HepG2 (cell line): ENCODE measurements at regions not wholly inside any gene's neighbourhood (a gene's known extent, or its start where the extent isn't known, plus 50 kb on each side); places are given as distances from the start of the nearest gene placed in this dataset.

Source experiments
- ATAC-seq: fragments of 200-7000 bp; cut with Tn5 transposase; 3 replicates; pipeline ENCODE4 v1.9.1; 2020; ENCODE audit warnings: mild to moderate bottlenecking, moderate library complexity
- BruUV-seq: library from RNA; stranded (reverse); fragments of 400-500 nt; replicated peaks from 2 replicates; lab custom pipeline; 2021; lab: Mats Ljungman, UMichigan
- CTCF ChIA-PET: fragments of 300-600 bp; formaldehyde crosslinking; extraction: SDS; loops from one replicate; lab custom pipeline; 2021; ENCODE audit warnings: low total read pairs, inconsistent platforms, low intra/inter-chr PET ratio; lab: Yijun Ruan, JAX
- POLR2A ChIA-PET: fragments of 350-600 bp; sonication (Branson Sonifier 250); formaldehyde crosslinking; loops from one replicate; lab custom pipeline; 2020; ENCODE audit warnings: antibody characterized with exemption, inconsistent platforms; lab: Yijun Ruan, JAX
- DNase-seq: peaks from one replicate; pipeline ENCODE4 v3.0.0-alpha.2; 2015; ENCODE audit warnings: low spot score
- FAIRE-seq: peaks from 3 replicates; lab custom pipeline; 2011; peaks lifted over from hg19 to GRCh38; lab: Jason Lieb, UNC
- H2AFZ ChIP-seq: one replicate; pipeline ENCODE4 v1.6.1; 2011; ENCODE audit warnings: low read length, inconsistent platforms
- H3K27ac ChIP-seq: fragments of 300-600 bp; 3 replicates; pipeline ENCODE4 v1.8.0; 2011; ENCODE audit warnings: mixed run types, mild to moderate bottlenecking, mixed read lengths, low read length, inconsistent platforms; ENCODE audit not compliant: insufficient read depth; ENCODE audit errors: extremely low read length
- H3K27me3 ChIP-seq, 2 experiments: fragments of 200-600 bp in 1 of 2; 2 replicates in 1 of 2; 3 replicates in 1 of 2; pipeline versions ENCODE4 v1.6.0 to v1.8.0; 2011; ENCODE audit warnings: low read length in 2 of 2, mild to moderate bottlenecking in 2 of 2, moderate library complexity in 2 of 2, inconsistent platforms in 1 of 2; ENCODE audit not compliant: insufficient read depth in 2 of 2, control insufficient read depth in 1 of 2
- H3K36me3 ChIP-seq, 2 experiments: fragments of 200-600 bp in 1 of 2; replicated peaks in 1 of 2; 2 replicates in 1 of 2; 3 replicates in 1 of 2; pipeline versions ENCODE4 v1.5.1 to v1.8.0; 2011; ENCODE audit warnings: low read length in 2 of 2, inconsistent platforms in 1 of 2; ENCODE audit not compliant: insufficient read depth in 2 of 2, control insufficient read depth in 1 of 2
- H3K4me1 ChIP-seq: 2 replicates; pipeline ENCODE4 v1.5.1; 2012; ENCODE audit warnings: low read length, inconsistent platforms; ENCODE audit not compliant: insufficient read depth
- H3K4me2 ChIP-seq: 2 replicates; pipeline ENCODE4 v1.6.0; 2011; ENCODE audit warnings: low read depth, low read length, inconsistent platforms
- H3K4me3 ChIP-seq, 3 experiments: fragments of 200-600 bp in 1 of 3; sonication (generic), shearing (Covaris generic) in 1 of 3; replicated peaks in 1 of 3; 2 replicates each; pipeline ENCODE4 v1.5.1; 2011 to 2016; ENCODE audit warnings: low read length in 3 of 3, inconsistent platforms in 2 of 3, low read depth in 2 of 3, mild to moderate bottlenecking in 2 of 3, control low read depth in 1 of 3, mixed read lengths in 1 of 3; ENCODE audit not compliant: insufficient read depth in 1 of 3
- H3K79me2 ChIP-seq: one replicate; pipeline ENCODE4 v1.6.1; 2011; ENCODE audit warnings: low read length, inconsistent platforms; ENCODE audit not compliant: insufficient read depth
- H3K9ac ChIP-seq: 2 replicates; pipeline ENCODE4 v1.6.0; 2011; ENCODE audit warnings: mild to moderate bottlenecking, low read depth, low read length, inconsistent platforms; ENCODE audit not compliant: insufficient read depth
- H3K9me3 ChIP-seq: 2 replicates; pipeline ENCODE4 v1.5.1; 2012; ENCODE audit warnings: mild to moderate bottlenecking, low read length
- H4K20me1 ChIP-seq: 2 replicates; pipeline ENCODE4 v1.6.0; 2011; ENCODE audit warnings: inconsistent platforms, mild to moderate bottlenecking, low read length, moderate library complexity; ENCODE audit not compliant: insufficient read depth
- CCDC6 ChIP-seq: sonication (generic); formaldehyde crosslinking; IDR thresholded peaks from 2 replicates; pipeline ENCODE4 v1.8.1; 2022; ENCODE audit warnings: mild to moderate bottlenecking, missing genetic modification reagents, moderate library complexity
- FOXJ3 ChIP-seq: sonication (generic); formaldehyde crosslinking; IDR thresholded peaks from 2 replicates; pipeline ENCODE4 v1.4.0; 2020; ENCODE audit warnings: missing genetic modification reagents, mild to moderate bottlenecking, borderline replicate concordance
- KLF11 ChIP-seq: IDR thresholded peaks from 2 replicates; pipeline ENCODE4 v1.6.1; 2016; ENCODE audit warnings: missing compliant biosample characterization
- MTA3 ChIP-seq: sonication (generic); formaldehyde crosslinking; IDR thresholded peaks from 2 replicates; pipeline ENCODE4 v1.4.0; 2020; ENCODE audit warnings: missing genetic modification reagents
- SP140L ChIP-seq: sonication (generic); formaldehyde crosslinking; IDR thresholded peaks from 2 replicates; pipeline ENCODE4 v1.4.0; 2020; ENCODE audit warnings: missing genetic modification reagents, borderline replicate concordance
- SP2 ChIP-seq: sonication (generic); formaldehyde crosslinking; IDR thresholded peaks from 2 replicates; pipeline ENCODE4 v1.5.1; 2020; ENCODE audit warnings: mild to moderate bottlenecking, missing genetic modification reagents
- ZNF737 ChIP-seq: sonication (generic); formaldehyde crosslinking; IDR thresholded peaks from 2 replicates; pipeline ENCODE4 v1.5.0; 2020; ENCODE audit warnings: missing genetic modification reagents, mild to moderate bottlenecking, borderline replicate concordance
- ZNF772 ChIP-seq: sonication (generic); formaldehyde crosslinking; IDR thresholded peaks from 2 replicates; pipeline ENCODE4 v1.5.0; 2020; ENCODE audit warnings: mild to moderate bottlenecking, missing genetic modification reagents
- ZNF777 ChIP-seq: sonication (generic); formaldehyde crosslinking; IDR thresholded peaks from 2 replicates; pipeline ENCODE4 v1.4.0; 2020; ENCODE audit warnings: missing genetic modification reagents
- WGBS: methylation state at CpG from one replicate; pipeline ENCODE4 v1.1.6; 2017; ENCODE audit warnings: low lambda C conversion rate; 5-methylcytosine and 5-hydroxymethylcytosine counted together
- in situ Hi-C: cut with HindIII; loops from 2 replicates; pipeline ENCODE4 v1.10.0; 2017; ENCODE audit warnings: low pct_unique_long_range_greater_than_20kb; ENCODE audit not compliant: extremely low pct_ligation_motif_present
- intact Hi-C: fragments of 100-400 bp; cut with micrococcal nuclease; formaldehyde crosslinking; loops from one replicate; pipeline ENCODE4 v1.10.0; 2022; ENCODE audit not compliant: unreplicated experiment
- TF ChIP-seq, protein P1 (sequence below): sonication (generic); formaldehyde crosslinking; IDR thresholded peaks from 2 replicates; pipeline ENCODE4 v1.5.0; 2020; ENCODE audit warnings: mild to moderate bottlenecking, missing genetic modification reagents
- TF ChIP-seq, protein P2 (sequence below), 2 experiments: IDR thresholded peaks; 2 replicates each; pipeline ENCODE4 v1.6.1; 2011 to 2012; ENCODE audit warnings: low read length in 2 of 2, borderline replicate concordance in 1 of 2, low read depth in 1 of 2, mild to moderate bottlenecking in 1 of 2, moderate library complexity in 1 of 2
- TF ChIP-seq, protein P3 (sequence below): sonication (generic); formaldehyde crosslinking; IDR thresholded peaks from 2 replicates; pipeline ENCODE4 v1.5.0; 2020; ENCODE audit warnings: missing genetic modification reagents

DNA sequence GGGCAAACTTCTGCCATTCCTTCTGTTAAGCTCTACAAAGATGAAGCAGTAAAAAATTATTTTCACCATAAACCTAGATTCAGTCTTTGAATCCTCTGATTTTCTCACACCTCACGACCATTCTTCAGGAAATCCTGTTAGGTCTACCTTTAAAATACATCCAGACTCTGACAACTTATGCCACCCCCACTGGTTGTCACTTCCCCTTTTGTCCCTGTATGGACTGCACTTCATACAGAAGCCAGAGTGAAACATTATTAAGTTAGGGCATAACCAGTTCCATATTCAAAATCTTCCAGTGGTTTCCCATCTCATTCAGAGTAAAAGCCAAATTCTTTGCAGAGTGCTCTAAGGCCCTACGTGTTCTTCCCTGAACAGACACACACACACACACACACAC lies 499.8 kb downstream of the RASEF start:
- FAIRE-seq (no peak), DNase-seq (no peak), ATAC-seq (no peak)
- Histone ChIP-seq H3K36me3 (no peaks in the 10 kb centered on the region), H3K4me3 (no peak overlapping the region), H3K4me2 (no peak overlapping the region), H3K9ac (no peak overlapping the region), H3K4me1 (peaks cover 47% of the 10 kb centered on the region), H3K79me2 (peaks cover 2% of the 10 kb centered on the region), H3K27me3 (no peaks in the 10 kb centered on the region), H4K20me1 (no peaks in the 10 kb centered on the region), H3K27ac (no peak overlapping the region), H2AFZ (no peak overlapping the region), H3K9me3 (peaks cover 11% of the 10 kb centered on the region)
- in situ Hi-C loops = no loop called here
- BruUV-seq = no TSS peak
- intact Hi-C loops = no loop called here
- no peak for TF ChIP-seq SP2 (CRISPR knock-in tag)
- TF ChIP-seq, protein P1, sequence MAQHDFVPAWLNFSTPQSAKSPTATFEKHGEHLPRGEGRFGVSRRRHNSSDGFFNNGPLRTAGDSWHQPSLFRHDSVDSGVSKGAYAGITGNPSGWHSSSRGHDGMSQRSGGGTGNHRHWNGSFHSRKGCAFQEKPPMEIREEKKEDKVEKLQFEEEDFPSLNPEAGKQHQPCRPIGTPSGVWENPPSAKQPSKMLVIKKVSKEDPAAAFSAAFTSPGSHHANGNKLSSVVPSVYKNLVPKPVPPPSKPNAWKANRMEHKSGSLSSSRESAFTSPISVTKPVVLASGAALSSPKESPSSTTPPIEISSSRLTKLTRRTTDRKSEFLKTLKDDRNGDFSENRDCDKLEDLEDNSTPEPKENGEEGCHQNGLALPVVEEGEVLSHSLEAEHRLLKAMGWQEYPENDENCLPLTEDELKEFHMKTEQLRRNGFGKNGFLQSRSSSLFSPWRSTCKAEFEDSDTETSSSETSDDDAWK (CRISPR knock-in tag) = no peak
- no peak for TF ChIP-seq ZNF777 (CRISPR knock-in tag)
- no peak for TF ChIP-seq SP140L (CRISPR knock-in tag)
- TF ChIP-seq KLF11 (CRISPR knock-in tag) = no peak
- TF ChIP-seq FOXJ3 (CRISPR knock-in tag) = no peak
- no peak for TF ChIP-seq MTA3 (CRISPR knock-in tag)
- TF ChIP-seq, protein P2, sequence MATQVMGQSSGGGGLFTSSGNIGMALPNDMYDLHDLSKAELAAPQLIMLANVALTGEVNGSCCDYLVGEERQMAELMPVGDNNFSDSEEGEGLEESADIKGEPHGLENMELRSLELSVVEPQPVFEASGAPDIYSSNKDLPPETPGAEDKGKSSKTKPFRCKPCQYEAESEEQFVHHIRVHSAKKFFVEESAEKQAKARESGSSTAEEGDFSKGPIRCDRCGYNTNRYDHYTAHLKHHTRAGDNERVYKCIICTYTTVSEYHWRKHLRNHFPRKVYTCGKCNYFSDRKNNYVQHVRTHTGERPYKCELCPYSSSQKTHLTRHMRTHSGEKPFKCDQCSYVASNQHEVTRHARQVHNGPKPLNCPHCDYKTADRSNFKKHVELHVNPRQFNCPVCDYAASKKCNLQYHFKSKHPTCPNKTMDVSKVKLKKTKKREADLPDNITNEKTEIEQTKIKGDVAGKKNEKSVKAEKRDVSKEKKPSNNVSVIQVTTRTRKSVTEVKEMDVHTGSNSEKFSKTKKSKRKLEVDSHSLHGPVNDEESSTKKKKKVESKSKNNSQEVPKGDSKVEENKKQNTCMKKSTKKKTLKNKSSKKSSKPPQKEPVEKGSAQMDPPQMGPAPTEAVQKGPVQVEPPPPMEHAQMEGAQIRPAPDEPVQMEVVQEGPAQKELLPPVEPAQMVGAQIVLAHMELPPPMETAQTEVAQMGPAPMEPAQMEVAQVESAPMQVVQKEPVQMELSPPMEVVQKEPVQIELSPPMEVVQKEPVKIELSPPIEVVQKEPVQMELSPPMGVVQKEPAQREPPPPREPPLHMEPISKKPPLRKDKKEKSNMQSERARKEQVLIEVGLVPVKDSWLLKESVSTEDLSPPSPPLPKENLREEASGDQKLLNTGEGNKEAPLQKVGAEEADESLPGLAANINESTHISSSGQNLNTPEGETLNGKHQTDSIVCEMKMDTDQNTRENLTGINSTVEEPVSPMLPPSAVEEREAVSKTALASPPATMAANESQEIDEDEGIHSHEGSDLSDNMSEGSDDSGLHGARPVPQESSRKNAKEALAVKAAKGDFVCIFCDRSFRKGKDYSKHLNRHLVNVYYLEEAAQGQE (IDR thresholded peaks at IDR 0.05; ENCODE audit: borderline replicate concordance in 1 of 2, low read depth in 1 of 2, low read length in 2 of 2) = no peak
- TF ChIP-seq ZNF772 (CRISPR knock-in tag) = no peak
- no peak for TF ChIP-seq ZNF737 (CRISPR knock-in tag)
- TF ChIP-seq CCDC6 (CRISPR knock-in tag) = no peak
- TF ChIP-seq, protein P3, sequence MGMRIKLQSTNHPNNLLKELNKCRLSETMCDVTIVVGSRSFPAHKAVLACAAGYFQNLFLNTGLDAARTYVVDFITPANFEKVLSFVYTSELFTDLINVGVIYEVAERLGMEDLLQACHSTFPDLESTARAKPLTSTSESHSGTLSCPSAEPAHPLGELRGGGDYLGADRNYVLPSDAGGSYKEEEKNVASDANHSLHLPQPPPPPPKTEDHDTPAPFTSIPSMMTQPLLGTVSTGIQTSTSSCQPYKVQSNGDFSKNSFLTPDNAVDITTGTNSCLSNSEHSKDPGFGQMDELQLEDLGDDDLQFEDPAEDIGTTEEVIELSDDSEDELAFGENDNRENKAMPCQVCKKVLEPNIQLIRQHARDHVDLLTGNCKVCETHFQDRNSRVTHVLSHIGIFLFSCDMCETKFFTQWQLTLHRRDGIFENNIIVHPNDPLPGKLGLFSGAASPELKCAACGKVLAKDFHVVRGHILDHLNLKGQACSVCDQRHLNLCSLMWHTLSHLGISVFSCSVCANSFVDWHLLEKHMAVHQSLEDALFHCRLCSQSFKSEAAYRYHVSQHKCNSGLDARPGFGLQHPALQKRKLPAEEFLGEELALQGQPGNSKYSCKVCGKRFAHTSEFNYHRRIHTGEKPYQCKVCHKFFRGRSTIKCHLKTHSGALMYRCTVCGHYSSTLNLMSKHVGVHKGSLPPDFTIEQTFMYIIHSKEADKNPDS (CRISPR knock-in tag) = no peak
- 66% methylated on average over 2 of the region's 2 CpGs for WGBS
- CTCF ChIA-PET = no interaction called here
- POLR2A ChIA-PET = no interaction called here
